NCI-H146 (cell line): ENCODE measurements at regions not wholly inside any gene's neighbourhood (a gene's known extent, or its start where the extent isn't known, plus 50 kb on each side); places are given as distances from the start of the nearest gene placed in this dataset.
"Not testable (repeated sequence)": the region's sequence is repeated elsewhere in the genome, so short reads cannot be mapped to it uniquely, and the experiment has no call there.

Experiments used
- DNase-seq: peaks from one replicate; lab custom pipeline; 2025; lab: John Stamatoyannopoulos, UW

- DNase-seq: no peak
Observed at GRCh38 chr1:229133151-229133550, 137.8 kb upstream of the RAB4A start.

GRCh38 chr1:229133811-229134210 is 137.1 kb upstream of the RAB4A start:
- no peak for DNase-seq

GRCh38 chr1:229134381-229135217 is 136.3 kb upstream of the RAB4A start:
- DNase-seq: not testable (repeated sequence)

DNA sequence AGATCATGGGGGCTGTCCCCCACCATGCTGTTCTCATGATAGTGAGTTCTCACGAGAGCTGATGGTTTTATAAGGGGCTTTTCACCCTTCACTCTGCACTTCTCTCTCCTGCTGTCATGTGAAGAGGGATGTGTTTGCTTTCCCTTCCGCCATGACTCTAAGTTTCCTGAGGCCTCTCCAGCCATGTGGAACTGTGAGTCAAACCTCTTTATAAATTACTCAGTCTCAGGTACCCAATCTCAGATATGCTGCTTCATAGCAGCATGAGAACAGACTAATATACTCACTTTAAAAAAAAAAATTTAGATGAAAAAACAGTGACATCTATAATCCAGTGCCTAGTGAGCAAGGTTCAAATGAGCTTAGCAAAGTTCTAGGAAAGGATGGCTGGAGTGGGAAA is 135.1 kb upstream of the RAB4A start:
- no peak for DNase-seq

DNA sequence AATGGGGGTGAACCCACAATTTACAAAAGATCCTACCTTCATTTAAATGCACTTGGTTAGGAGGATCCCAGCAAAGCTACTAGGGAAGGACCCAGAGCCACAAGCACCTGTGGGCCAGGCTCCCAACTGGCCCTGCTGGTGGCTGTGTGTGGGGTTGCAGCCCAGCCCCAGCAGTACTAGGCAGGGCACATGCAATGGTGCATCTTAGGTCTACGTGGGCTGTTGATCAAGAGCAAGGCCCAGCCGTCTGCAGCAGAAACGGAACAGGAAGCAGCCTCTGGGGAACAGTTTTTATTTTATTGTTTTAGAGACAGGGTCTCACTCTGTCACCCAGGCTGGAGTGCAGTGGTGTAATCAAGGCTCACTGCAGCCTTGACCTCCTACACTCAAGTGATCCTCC is 134.1 kb upstream of the RAB4A start:
- no peak for DNase-seq

- no peak for DNase-seq
Observed at GRCh38 chr1:229137271-229137670, 133.6 kb upstream of the RAB4A start.

- DNase-seq: no peak
Observed at GRCh38 chr1:229138058-229138457, 132.9 kb upstream of the RAB4A start.

- DNase-seq: no peak
Observed at GRCh38 chr1:229139331-229140118, 131.4 kb upstream of the RAB4A start.

- no peak for DNase-seq
Observed at GRCh38 chr1:229140119-229140396, 130.9 kb upstream of the RAB4A start.

- DNase-seq: no peak
Observed at GRCh38 chr1:229141271-229141670, 129.6 kb upstream of the RAB4A start.

GRCh38 chr1:229141689-229142377 is 129.1 kb upstream of the RAB4A start:
- DNase-seq: no peak

DNA sequence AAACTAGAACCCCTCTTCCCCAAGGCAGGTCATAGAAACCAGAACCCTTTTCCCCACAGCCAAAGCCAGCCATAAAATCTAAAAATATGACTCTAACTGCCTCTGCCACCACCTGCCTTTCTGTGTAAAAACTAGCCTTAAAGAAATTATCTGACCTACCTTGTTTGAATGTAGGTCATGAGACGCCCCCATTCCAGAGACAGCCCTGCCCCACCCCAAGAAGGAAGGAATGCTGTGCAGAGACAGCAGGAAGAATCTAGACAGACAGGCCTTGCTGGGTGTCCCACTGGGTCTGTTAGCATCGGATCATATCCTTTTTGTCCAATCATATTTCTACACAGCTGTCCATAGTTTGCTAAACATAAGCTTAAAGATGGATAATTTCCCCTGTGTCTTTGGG is 128.4 kb upstream of the RAB4A start:
- no peak for DNase-seq

DNA sequence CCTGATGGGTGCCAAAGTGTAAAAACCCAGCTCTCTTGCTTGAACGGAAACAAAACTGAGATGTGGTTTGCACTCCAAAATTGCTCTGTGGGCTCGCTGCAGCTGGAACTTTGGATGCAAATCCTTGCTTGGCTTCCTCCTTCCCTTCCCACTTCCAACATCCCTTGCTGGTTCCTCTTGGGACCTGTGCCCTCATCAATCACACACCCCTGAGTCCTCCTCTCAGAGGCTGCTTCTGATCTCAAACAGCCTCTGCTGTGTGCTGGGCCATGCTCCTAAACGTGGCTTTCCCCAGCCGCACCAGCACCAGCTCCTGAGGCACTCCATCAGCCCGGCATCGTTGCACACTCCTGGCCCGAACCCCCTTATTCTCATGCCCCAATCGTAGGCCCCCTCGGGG is 124.3 kb upstream of the RAB4A start:
- no peak for DNase-seq

GRCh38 chr1:229147072-229147471 is 123.8 kb upstream of the RAB4A start:
- DNase-seq: peak; percentile 16

GRCh38 chr1:229148041-229148671 is 122.8 kb upstream of the RAB4A start:
- peak; percentile 91 for DNase-seq

DNA sequence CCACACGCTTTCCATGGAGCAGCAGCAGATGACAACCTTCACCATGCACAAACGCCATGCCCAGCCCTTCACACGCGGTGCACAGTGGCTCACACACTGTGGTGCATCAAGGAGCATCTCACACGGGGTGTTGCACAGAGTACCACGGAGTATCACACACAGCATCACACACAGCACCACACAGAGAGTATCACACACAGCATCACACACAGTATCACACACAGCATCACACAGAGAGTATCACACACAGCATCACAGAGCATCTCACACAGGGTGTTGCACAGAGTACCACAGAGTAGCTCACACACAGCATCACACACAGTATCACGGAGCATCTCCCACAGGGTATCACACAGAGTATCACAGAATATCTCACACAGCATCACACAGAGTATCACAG is 122.2 kb upstream of the RAB4A start:
- no peak for DNase-seq

DNA sequence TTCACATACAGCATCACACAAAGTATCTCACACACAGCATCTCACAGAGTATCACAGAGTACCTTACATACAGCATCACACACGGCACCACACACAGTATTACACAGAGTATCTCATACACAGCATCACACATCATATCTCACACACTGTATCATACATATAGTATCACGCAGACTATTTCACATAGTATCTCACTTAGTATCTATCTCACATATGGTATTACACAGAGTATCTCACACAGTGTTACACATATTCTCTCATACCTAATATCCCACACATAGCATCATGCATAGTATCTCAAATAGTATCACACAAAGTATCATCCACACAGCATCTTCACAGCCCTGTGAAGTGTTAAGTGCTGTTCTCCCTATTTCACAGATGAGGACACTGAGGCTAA is 121.5 kb upstream of the RAB4A start:
- no peak for DNase-seq

DNA sequence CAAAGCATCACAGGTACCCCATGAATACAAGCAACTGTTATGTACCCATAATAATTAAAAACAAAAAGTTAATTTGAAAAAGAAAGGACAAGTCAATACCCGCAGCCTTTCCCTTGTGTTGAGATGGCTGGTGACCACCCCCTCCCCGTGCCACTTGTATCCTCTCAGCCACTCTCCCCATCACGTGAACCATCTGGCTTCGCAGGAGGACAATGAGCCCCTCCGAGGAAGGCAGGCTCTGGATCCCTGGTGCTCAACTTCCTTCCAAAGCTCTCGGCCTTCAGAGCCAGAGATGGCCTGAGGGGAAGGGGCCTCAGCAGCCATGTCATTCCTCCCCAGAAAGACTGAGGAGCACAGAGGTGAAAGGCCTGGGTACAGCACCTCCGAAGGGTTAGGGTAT is 120.4 kb upstream of the RAB4A start:
- DNase-seq: no peak

GRCh38 chr1:229151412-229151811 is 119.5 kb upstream of the RAB4A start:
- not testable (repeated sequence) for DNase-seq

DNA sequence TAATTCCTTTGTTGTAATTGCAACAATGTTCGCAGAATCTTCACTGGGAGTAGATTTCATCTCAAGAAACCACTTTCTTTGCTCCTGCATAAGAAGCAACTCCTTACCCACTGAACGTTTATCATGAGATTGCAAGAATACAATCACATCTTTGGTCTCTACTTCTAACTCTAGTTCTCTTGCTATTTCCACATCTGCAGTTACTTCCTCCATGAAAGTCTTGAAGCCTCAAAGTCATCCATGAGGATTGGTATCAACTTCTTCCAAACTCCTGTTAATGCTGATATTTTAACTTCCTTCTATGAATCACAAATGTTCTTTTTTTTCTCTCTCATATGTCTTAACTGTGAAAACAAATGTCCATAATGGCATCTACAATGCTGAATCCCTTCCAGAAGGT is 118.6 kb upstream of the RAB4A start:
- no peak for DNase-seq

GRCh38 chr1:229153955-229154548 is 116.9 kb upstream of the RAB4A start:
- no peak for DNase-seq

- DNase-seq: no peak
Observed at GRCh38 chr1:229154811-229155210, 116.1 kb upstream of the RAB4A start.
